ENCODE measurements at regions not wholly inside any gene's neighbourhood (a gene's known extent, or its start where the extent isn't known, plus 50 kb on each side); places are given as distances from the start of the nearest gene placed in this dataset.

GRCh38 chr2:40639320-40639719, 187.4 kb upstream of the SLC8A1 start:
- TF ChIP-seq CTCF (IDR thresholded peaks at IDR 0.05) (no peak), POLR2A (IDR thresholded peaks at IDR 0.05) (no peak)

Data from esophagus squamous epithelium (tissue), 4 donors.